Neural cell (in vitro differentiated cells): ENCODE measurements at regions not wholly inside any gene's neighbourhood (a gene's known extent, or its start where the extent isn't known, plus 50 kb on each side); places are given as distances from the start of the nearest gene placed in this dataset.

Experiments used
- H2AFZ ChIP-seq: fragments of 200-600, 300-800 bp; sonication (generic), shearing (Covaris generic); 2 replicates; pipeline ENCODE4 v1.6.0; 2014; ENCODE audit warnings: low read depth, mild to moderate bottlenecking, antibody characterized with exemption, low read length, moderate library complexity
- H3F3A ChIP-seq: fragments of 200-600 bp; shearing (Covaris generic); 2 replicates; pipeline ENCODE4 v1.6.1; 2016; ENCODE audit warnings: mild to moderate bottlenecking, moderate library complexity, mixed read lengths, antibody characterized with exemption, low read length; ENCODE audit not compliant: insufficient read depth, poor library complexity, severe bottlenecking
- H3K27ac ChIP-seq: fragments of 200-600, 300-800 bp; sonication (generic), shearing (Covaris generic); 2 replicates; pipeline ENCODE4 v1.5.1; 2014; ENCODE audit warnings: mild to moderate bottlenecking, low read length, moderate library complexity
- H3K27me3 ChIP-seq: fragments of 300-800, 200-600 bp; sonication (generic), shearing (Covaris generic); 2 replicates; pipeline ENCODE4 v1.6.0; 2014; ENCODE audit warnings: mild to moderate bottlenecking, low read depth, low read length, moderate library complexity; ENCODE audit not compliant: insufficient read depth
- H3K36me3 ChIP-seq: fragments of 300-800, 200-600 bp; sonication (generic), shearing (Covaris generic); 2 replicates; pipeline ENCODE4 v1.5.1; 2014; ENCODE audit warnings: mild to moderate bottlenecking, antibody characterized with exemption, low read length, moderate library complexity; ENCODE audit not compliant: insufficient read depth
- H3K4me2 ChIP-seq: fragments of 300-800, 200-600 bp; sonication (generic), shearing (Covaris generic); 2 replicates; pipeline ENCODE4 v1.6.0; 2014; ENCODE audit warnings: mild to moderate bottlenecking, low read length
- H3K4me3 ChIP-seq: fragments of 300-800, 200-600 bp; sonication (generic), shearing (Covaris generic); 2 replicates; pipeline ENCODE4 v1.5.1; 2014; ENCODE audit warnings: mild to moderate bottlenecking, low read length, moderate library complexity
- H3K79me2 ChIP-seq: fragments of 200-600 bp; shearing (Covaris generic); replicated peaks from 2 replicates; pipeline ENCODE4 v1.6.0; 2014; ENCODE audit warnings: mild to moderate bottlenecking, low read length, moderate library complexity; ENCODE audit not compliant: insufficient read depth
- H3K9ac ChIP-seq: fragments of 300-800, 200-600 bp; sonication (generic), shearing (Covaris generic); 2 replicates; pipeline ENCODE4 v1.6.1; 2016; ENCODE audit warnings: mild to moderate bottlenecking, low read length, mixed read lengths
- H3K9me2 ChIP-seq: fragments of 200-600 bp; shearing (Covaris generic); 2 replicates; pipeline ENCODE4 v1.6.1; 2016; ENCODE audit warnings: mild to moderate bottlenecking, low read length, mixed read lengths; ENCODE audit not compliant: insufficient read depth
- H3K9me3 ChIP-seq: fragments of 200-600, 300-800 bp; sonication (generic), shearing (Covaris generic); 2 replicates; pipeline ENCODE4 v1.6.1; 2016; ENCODE audit warnings: mild to moderate bottlenecking, mixed run types, low read length, moderate library complexity, mixed read lengths
- H4K20me1 ChIP-seq: fragments of 200-600 bp; shearing (Covaris generic); 2 replicates; pipeline ENCODE4 v1.6.1; 2016; ENCODE audit warnings: mild to moderate bottlenecking, mixed run types; ENCODE audit not compliant: insufficient read depth
- EP300 ChIP-seq: fragments of 450-650 bp; conservative IDR thresholded peaks from 2 replicates; pipeline ENCODE4 v1.6.1; 2014; ENCODE audit warnings: antibody characterized with exemption, mild to moderate bottlenecking, moderate library complexity; ENCODE audit not compliant: poor library complexity, severe bottlenecking
- EZH2 ChIP-seq: fragments of 200-600, 300-800 bp; shearing (Covaris generic), sonication (generic); IDR thresholded peaks from 2 replicates; pipeline ENCODE4 v1.6.1; 2014; ENCODE audit warnings: antibody characterized with exemption, low read length, borderline replicate concordance, mild to moderate bottlenecking; ENCODE audit not compliant: insufficient read depth, poor library complexity, severe bottlenecking
- MXI1 ChIP-seq: fragments of 450-650 bp; conservative IDR thresholded peaks from 2 replicates; pipeline ENCODE4 v1.6.1; 2014; ENCODE audit warnings: antibody characterized with exemption, mild to moderate bottlenecking; ENCODE audit not compliant: poor library complexity, severe bottlenecking
- POLR2AphosphoS5 ChIP-seq: IDR thresholded peaks from 2 replicates; pipeline ENCODE4 v1.6.1; 2012
- RAD21 ChIP-seq: fragments of 450-650 bp; conservative IDR thresholded peaks from 2 replicates; pipeline ENCODE4 v1.6.1; 2014; ENCODE audit warnings: antibody characterized with exemption, mild to moderate bottlenecking, moderate library complexity
- SMC3 ChIP-seq: fragments of 450-650 bp; conservative IDR thresholded peaks from 2 replicates; pipeline ENCODE4 v1.6.1; 2014; ENCODE audit warnings: antibody characterized with exemption, mild to moderate bottlenecking, moderate library complexity; ENCODE audit not compliant: poor library complexity
- TAF1 ChIP-seq: IDR thresholded peaks from 2 replicates; pipeline ENCODE4 v1.6.1; 2012; ENCODE audit warnings: low read depth
- TF ChIP-seq, protein P1 (sequence below): fragments of 450-650 bp; IDR thresholded peaks from 2 replicates; pipeline ENCODE4 v1.5.1; 2014; ENCODE audit warnings: antibody characterized with exemption, mild to moderate bottlenecking, moderate library complexity; ENCODE audit not compliant: poor library complexity, severe bottlenecking
- TF ChIP-seq, protein P2 (sequence below): IDR thresholded peaks from 2 replicates; pipeline ENCODE4 v1.6.1; 2012; ENCODE audit warnings: borderline replicate concordance

DNA sequence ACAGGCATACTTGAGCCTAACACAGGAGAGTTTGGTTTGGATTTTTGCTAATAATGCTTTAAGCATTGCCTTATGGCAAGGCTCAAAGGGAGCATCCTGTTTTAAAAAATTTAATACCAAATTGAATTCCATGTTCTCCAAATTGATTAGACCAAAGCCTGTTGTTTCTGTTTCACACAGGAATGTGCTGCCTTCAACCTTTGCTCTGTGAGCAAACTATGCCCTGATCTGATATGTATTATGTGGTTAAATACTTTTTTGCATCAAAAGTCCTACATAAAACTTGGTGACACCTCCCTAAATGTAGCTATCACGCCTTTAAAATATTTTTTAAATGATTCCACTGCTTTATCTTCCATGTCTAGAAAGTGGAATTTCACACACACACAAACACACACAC lies 691.4 kb downstream of the CPS1 start:
- Histone ChIP-seq H3K27me3 (no peaks in the 10 kb centered on the region), H3K4me2 (no peak overlapping the region)
- TF ChIP-seq TAF1 (no peak), EZH2 (no peak), SMC3 (no peak), MXI1 (no peak), RAD21 (no peak)
- TF ChIP-seq, protein P1, sequence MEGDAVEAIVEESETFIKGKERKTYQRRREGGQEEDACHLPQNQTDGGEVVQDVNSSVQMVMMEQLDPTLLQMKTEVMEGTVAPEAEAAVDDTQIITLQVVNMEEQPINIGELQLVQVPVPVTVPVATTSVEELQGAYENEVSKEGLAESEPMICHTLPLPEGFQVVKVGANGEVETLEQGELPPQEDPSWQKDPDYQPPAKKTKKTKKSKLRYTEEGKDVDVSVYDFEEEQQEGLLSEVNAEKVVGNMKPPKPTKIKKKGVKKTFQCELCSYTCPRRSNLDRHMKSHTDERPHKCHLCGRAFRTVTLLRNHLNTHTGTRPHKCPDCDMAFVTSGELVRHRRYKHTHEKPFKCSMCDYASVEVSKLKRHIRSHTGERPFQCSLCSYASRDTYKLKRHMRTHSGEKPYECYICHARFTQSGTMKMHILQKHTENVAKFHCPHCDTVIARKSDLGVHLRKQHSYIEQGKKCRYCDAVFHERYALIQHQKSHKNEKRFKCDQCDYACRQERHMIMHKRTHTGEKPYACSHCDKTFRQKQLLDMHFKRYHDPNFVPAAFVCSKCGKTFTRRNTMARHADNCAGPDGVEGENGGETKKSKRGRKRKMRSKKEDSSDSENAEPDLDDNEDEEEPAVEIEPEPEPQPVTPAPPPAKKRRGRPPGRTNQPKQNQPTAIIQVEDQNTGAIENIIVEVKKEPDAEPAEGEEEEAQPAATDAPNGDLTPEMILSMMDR, result no peak
- TF ChIP-seq, protein P2, sequence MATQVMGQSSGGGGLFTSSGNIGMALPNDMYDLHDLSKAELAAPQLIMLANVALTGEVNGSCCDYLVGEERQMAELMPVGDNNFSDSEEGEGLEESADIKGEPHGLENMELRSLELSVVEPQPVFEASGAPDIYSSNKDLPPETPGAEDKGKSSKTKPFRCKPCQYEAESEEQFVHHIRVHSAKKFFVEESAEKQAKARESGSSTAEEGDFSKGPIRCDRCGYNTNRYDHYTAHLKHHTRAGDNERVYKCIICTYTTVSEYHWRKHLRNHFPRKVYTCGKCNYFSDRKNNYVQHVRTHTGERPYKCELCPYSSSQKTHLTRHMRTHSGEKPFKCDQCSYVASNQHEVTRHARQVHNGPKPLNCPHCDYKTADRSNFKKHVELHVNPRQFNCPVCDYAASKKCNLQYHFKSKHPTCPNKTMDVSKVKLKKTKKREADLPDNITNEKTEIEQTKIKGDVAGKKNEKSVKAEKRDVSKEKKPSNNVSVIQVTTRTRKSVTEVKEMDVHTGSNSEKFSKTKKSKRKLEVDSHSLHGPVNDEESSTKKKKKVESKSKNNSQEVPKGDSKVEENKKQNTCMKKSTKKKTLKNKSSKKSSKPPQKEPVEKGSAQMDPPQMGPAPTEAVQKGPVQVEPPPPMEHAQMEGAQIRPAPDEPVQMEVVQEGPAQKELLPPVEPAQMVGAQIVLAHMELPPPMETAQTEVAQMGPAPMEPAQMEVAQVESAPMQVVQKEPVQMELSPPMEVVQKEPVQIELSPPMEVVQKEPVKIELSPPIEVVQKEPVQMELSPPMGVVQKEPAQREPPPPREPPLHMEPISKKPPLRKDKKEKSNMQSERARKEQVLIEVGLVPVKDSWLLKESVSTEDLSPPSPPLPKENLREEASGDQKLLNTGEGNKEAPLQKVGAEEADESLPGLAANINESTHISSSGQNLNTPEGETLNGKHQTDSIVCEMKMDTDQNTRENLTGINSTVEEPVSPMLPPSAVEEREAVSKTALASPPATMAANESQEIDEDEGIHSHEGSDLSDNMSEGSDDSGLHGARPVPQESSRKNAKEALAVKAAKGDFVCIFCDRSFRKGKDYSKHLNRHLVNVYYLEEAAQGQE, result no peak

DNA sequence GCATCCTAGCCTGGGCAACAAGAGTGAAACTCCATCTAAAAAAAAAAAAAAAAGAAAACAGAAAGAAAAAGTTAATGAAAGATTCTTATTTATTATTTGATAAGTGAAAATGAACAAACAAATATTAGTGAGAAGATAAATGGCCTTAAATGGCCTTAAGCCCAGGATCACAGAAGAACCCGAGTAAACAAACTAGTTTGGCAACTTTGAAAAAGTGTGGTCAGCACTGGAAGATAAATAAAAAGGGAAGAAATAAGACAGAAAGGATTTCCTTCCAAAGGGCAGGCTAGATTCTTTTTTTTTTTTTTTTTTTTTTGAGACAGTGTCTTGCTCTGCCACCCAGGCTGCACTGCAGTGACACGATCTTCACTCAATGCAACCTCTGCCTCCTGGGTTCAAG lies 692.4 kb downstream of the CPS1 start:
- no peaks in the 10 kb centered on the region for H3K27me3 ChIP-seq
- no peak overlapping the region for H3K4me2 ChIP-seq
- H3K79me2 ChIP-seq, result no peaks in the 10 kb centered on the region
- H2AFZ ChIP-seq, result no peak overlapping the region
- no peaks in the 10 kb centered on the region for H4K20me1 ChIP-seq
- H3K4me3 ChIP-seq, result no peak overlapping the region
- no peaks in the 10 kb centered on the region for H3K9me3 ChIP-seq
- no peak overlapping the region for H3K27ac ChIP-seq
- no peak for TF ChIP-seq MXI1
- TF ChIP-seq, protein P1, result no peak
- TF ChIP-seq RAD21, result no peak
- TF ChIP-seq, protein P2, result no peak
- no peak for TF ChIP-seq EZH2
- no peak for TF ChIP-seq TAF1
- TF ChIP-seq POLR2AphosphoS5, result no peak
- TF ChIP-seq SMC3, result no peak
- no peak for TF ChIP-seq EP300
- no peak overlapping the region for H3K9ac ChIP-seq
- no peaks in the 10 kb centered on the region for H3K36me3 ChIP-seq
- no peaks in the 10 kb centered on the region for H3F3A ChIP-seq
- H3K9me2 ChIP-seq, result no peaks in the 10 kb centered on the region

More for the DNA sequence above, 691.4 kb downstream of the CPS1 start:
- Histone ChIP-seq H3K27ac (no peak overlapping the region), H3K9me3 (no peaks in the 10 kb centered on the region), H2AFZ (no peak overlapping the region), H3K4me3 (no peak overlapping the region), H4K20me1 (no peaks in the 10 kb centered on the region), H3F3A (no peaks in the 10 kb centered on the region), H3K36me3 (no peaks in the 10 kb centered on the region), H3K9ac (no peak overlapping the region), H3K79me2 (no peaks in the 10 kb centered on the region), H3K9me2 (no peaks in the 10 kb centered on the region)
